K562 (cell line): ENCODE measurements at regions not wholly inside any gene's neighbourhood (a gene's known extent, or its start where the extent isn't known, plus 50 kb on each side); places are given as distances from the start of the nearest gene placed in this dataset.

ENCODE experiments used
- ATAC-seq: fragments of 200-7000 bp; cut with Tn5 transposase; 3 replicates; pipeline ENCODE4 v1.9.1; 2020; ENCODE audit warnings: moderate library complexity
- BruUV-seq: library from RNA; stranded (reverse); fragments of 400-500 nt; replicated peaks from 2 replicates; lab custom pipeline; 2021; lab: Mats Ljungman, UMichigan
- CTCF ChIA-PET: fragments of 300-600 bp; formaldehyde crosslinking; extraction: SDS; loops from one replicate; lab custom pipeline; 2021; ENCODE audit warnings: low intra/inter-chr PET ratio; lab: Yijun Ruan, JAX
- POLR2A ChIA-PET: fragments of 300-600, 350-650 bp; sonication (Branson Sonifier 250); formaldehyde crosslinking; extraction: SDS; loops from one replicate; lab custom pipeline; 2021; ENCODE audit warnings: antibody characterized with exemption, inconsistent platforms; lab: Yijun Ruan, JAX
- DNase-seq, 4 experiments: peaks; one replicate each; pipeline versions ENCODE4 v3.0.0 to v3.0.0-alpha.2; 2011 to 2018; ENCODE audit warnings: low spot score in 3 of 4, mixed read lengths in 3 of 4; ENCODE audit errors: extremely low read depth in 1 of 4
- FAIRE-seq: peaks from 2 replicates; lab custom pipeline; 2011; peaks lifted over from hg19 to GRCh38; lab: Jason Lieb, UNC
- H2AFZ ChIP-seq: 2 replicates; pipeline ENCODE4 v1.6.0; 2011; ENCODE audit warnings: low read depth, low read length, control low read depth, inconsistent platforms
- H3K27ac ChIP-seq: fragments of 200-600 bp; 3 replicates; pipeline ENCODE4 v1.8.0; 2011; ENCODE audit warnings: low read depth, mild to moderate bottlenecking, control low read depth, inconsistent platforms, low read length, moderate library complexity, mixed read lengths; ENCODE audit errors: extremely low read depth
- H3K27me3 ChIP-seq, 2 experiments: fragments of 300-600 bp in 1 of 2; 2 replicates in 1 of 2; 3 replicates in 1 of 2; pipeline versions ENCODE4 v1.6.0 to v1.8.0; 2011; ENCODE audit warnings: inconsistent platforms in 2 of 2, low read length in 2 of 2, mild to moderate bottlenecking in 1 of 2, mixed read lengths in 1 of 2, moderate library complexity in 1 of 2; ENCODE audit not compliant: control insufficient read depth in 2 of 2, insufficient read depth in 2 of 2
- H3K36me3 ChIP-seq: fragments of 300-600 bp; 3 replicates; pipeline ENCODE4 v1.8.0; 2011; ENCODE audit warnings: mild to moderate bottlenecking, low read length, inconsistent platforms; ENCODE audit not compliant: control insufficient read depth, insufficient read depth
- H3K4me1 ChIP-seq, 2 experiments: fragments of 200-600 bp in 1 of 2; replicated peaks in 1 of 2; 2 replicates in 1 of 2; 3 replicates in 1 of 2; pipeline versions ENCODE4 v1.5.1 to v1.8.0; 2011; ENCODE audit warnings: inconsistent platforms in 2 of 2, low read length in 2 of 2, mild to moderate bottlenecking in 1 of 2, mixed read lengths in 1 of 2, moderate library complexity in 1 of 2; ENCODE audit not compliant: control insufficient read depth in 2 of 2, insufficient read depth in 2 of 2
- H3K4me2 ChIP-seq: 2 replicates; pipeline ENCODE4 v1.6.1; 2011; ENCODE audit warnings: low read length, control low read depth, inconsistent platforms, mixed read lengths; ENCODE audit not compliant: insufficient read depth
- H3K4me3 ChIP-seq: fragments of 200-600 bp; sonication (generic), shearing (Covaris generic); 2 replicates; pipeline ENCODE4 v1.5.1; 2016; ENCODE audit warnings: control low read depth, inconsistent platforms
- H3K79me2 ChIP-seq: fragments of 200-600 bp; 3 replicates; pipeline ENCODE4 v1.8.0; 2011; ENCODE audit warnings: low read length, inconsistent platforms; ENCODE audit not compliant: control insufficient read depth, insufficient read depth
- H3K9ac ChIP-seq, 2 experiments: 2 replicates each; pipeline versions ENCODE4 v1.6.0 to v1.6.1; 2011; ENCODE audit warnings: low read depth in 2 of 2, low read length in 2 of 2, control low read depth in 1 of 2, inconsistent platforms in 1 of 2, mild to moderate bottlenecking in 1 of 2, mixed read lengths in 1 of 2; ENCODE audit not compliant: insufficient read depth in 1 of 2
- H3K9me1 ChIP-seq: one replicate; pipeline ENCODE4 v1.6.0; 2011; ENCODE audit warnings: inconsistent platforms, mild to moderate bottlenecking, low read length, moderate library complexity; ENCODE audit not compliant: control insufficient read depth, insufficient read depth
- H3K9me3 ChIP-seq: replicated peaks from 2 replicates; pipeline ENCODE4 v1.5.1; 2011; ENCODE audit warnings: low read depth, low read length, inconsistent platforms; ENCODE audit not compliant: control insufficient read depth, insufficient read depth
- H4K20me1 ChIP-seq: replicated peaks from 2 replicates; pipeline ENCODE4 v1.6.1; 2011; ENCODE audit warnings: low read length, inconsistent platforms, mixed read lengths; ENCODE audit not compliant: control insufficient read depth, insufficient read depth
- MEF2A ChIP-seq: IDR thresholded peaks from 2 replicates; pipeline ENCODE4 v1.6.1; 2011; ENCODE audit warnings: low read depth, mild to moderate bottlenecking, low read length, moderate library complexity; ENCODE audit not compliant: control insufficient read depth
- RBM14 ChIP-seq: fragments of 200-400 bp; formaldehyde crosslinking; IDR thresholded peaks from 2 replicates; pipeline ENCODE4 v1.6.1; 2018; ENCODE audit warnings: low read depth, mild to moderate bottlenecking, low read length, moderate library complexity, borderline replicate concordance; ENCODE audit not compliant: insufficient read depth
- SETDB1 ChIP-seq: IDR thresholded peaks from one replicate; pipeline ENCODE4 v1.6.1; 2012; ENCODE audit warnings: low read length, control low read depth, inconsistent platforms
- SMC3 ChIP-seq: conservative IDR thresholded peaks from 2 replicates; pipeline ENCODE4 v1.6.1; 2011; ENCODE audit warnings: low read depth, low read length, improper control_type of control experiment; ENCODE audit not compliant: insufficient read depth
- ZC3H11A ChIP-seq: IDR thresholded peaks from 2 replicates; pipeline ENCODE4 v1.6.1; 2012; ENCODE audit warnings: low read depth, low read length, improper control_type of control experiment
- ZHX1 ChIP-seq: fragments of 150-350 bp; conservative IDR thresholded peaks from 2 replicates; pipeline ENCODE4 v1.6.1; 2014; ENCODE audit warnings: low read length
- ZNF232 ChIP-seq: sonication (generic); formaldehyde crosslinking; IDR thresholded peaks from 2 replicates; pipeline ENCODE4 v1.8.0; 2022; ENCODE audit warnings: mild to moderate bottlenecking, missing genetic modification reagents
- ZNF280A ChIP-seq: fragments of 450-650 bp; IDR thresholded peaks from 2 replicates; pipeline ENCODE4 v1.6.1; 2018; ENCODE audit warnings: mild to moderate bottlenecking, low read depth; ENCODE audit not compliant: partially characterized antibody
- ZNF79 ChIP-seq: fragments of 250-450 bp; sonication (Bioruptor Pico); IDR thresholded peaks from 2 replicates; pipeline ENCODE4 v1.4.0; 2020; ENCODE audit warnings: low read depth, mild to moderate bottlenecking, moderate library complexity
- whole genome bisulfite sequencing: fragments of 100-300 bp; shearing (Covaris generic); methylation state at CpG from one replicate; pipeline ENCODE4 v1.1.6; 2016; ENCODE audit warnings: low coverage, mixed read lengths; ENCODE audit not compliant: insufficient coverage; ENCODE audit errors: missing lambda C conversion rate; 5-methylcytosine and 5-hydroxymethylcytosine counted together
- in situ Hi-C: fragments of 300-500 bp; cut with MboI; formaldehyde crosslinking; loops from 4 replicates; pipeline ENCODE4 v1.15.0; 2018; ENCODE audit warnings: inconsistent platforms, mixed read lengths
- intact Hi-C: fragments of 100-400 bp; cut with micrococcal nuclease; formaldehyde crosslinking; loops from 2 replicates; pipeline ENCODE4 v1.14.2; 2022

DNA sequence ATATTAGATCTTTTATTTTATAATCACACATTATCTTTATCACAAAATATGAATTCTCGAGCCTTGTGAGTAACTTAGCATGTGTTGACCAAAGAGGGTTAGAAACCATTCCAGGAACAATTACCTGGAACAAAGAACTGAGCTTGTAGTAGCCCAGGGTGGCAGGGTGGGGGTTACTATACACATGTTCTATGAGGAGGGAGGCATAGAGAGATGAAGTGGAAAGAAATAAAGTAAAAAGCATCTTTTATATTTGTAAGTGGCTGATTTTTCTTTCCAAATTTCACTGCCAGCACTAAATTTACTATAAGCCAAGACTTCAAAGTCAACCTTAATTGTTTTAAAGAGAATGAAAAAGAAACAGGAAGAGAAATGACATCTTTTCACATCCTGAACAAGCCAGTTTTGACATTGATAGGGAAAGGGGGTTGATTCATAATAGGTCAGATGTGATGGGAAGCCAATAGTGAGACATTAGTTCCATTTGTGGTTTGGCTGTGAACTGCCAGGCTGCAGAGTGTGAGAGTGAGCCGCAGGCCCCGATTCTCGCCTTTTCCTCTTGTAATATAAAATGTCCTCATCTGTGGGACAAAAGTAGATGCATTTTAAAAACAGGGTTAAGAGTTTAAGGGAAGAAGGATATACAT lies 52.7 kb upstream of the MYB start:
- in situ Hi-C loops (no loop called here), intact Hi-C loops (no loop called here)
- ChIA-PET CTCF (no interaction called here), POLR2A (interaction anchor here (0.8 to 2.0 kb wide), 3 partner anchors 23 to 290 kb away, joined by 3 to 4 read pairs (median 3); no protein-coding TSS in a partner anchor)
- no peak for TF ChIP-seq ZNF280A
- TF ChIP-seq ZHX1 = no peak
- no peak for TF ChIP-seq SMC3
- TF ChIP-seq ZNF232 (CRISPR knock-in tag) = no peak
- TF ChIP-seq SETDB1 = no peak
- TF ChIP-seq MEF2A = no peak
- no peak for TF ChIP-seq RBM14
- no peak for TF ChIP-seq ZC3H11A
- no peak for TF ChIP-seq ZNF79 (CRISPR knock-in tag)
- Histone ChIP-seq H3K9me3 (no peaks in the 10 kb centered on the region), H3K27me3 (no peaks in the 10 kb centered on the region), H3K9me1 (no peaks in the 10 kb centered on the region), H3K4me1 (peaks cover 4 to 13% of the 10 kb centered on the region in 2 experiments; a peak in 4 of 5 replicates), H3K79me2 (no peaks in the 10 kb centered on the region), H3K27ac (no peak overlapping the region), H3K36me3 (no peaks in the 10 kb centered on the region), H3K4me2 (no peak overlapping the region), H2AFZ (peak overlapping the region; percentile 90), H3K4me3 (no peak overlapping the region), H3K9ac (no peak overlapping the region), H4K20me1 (no peaks in the 10 kb centered on the region)
- ATAC-seq = no peak
- FAIRE-seq = no peak
- 74% methylated on average over 4 of the region's 4 CpGs for WGBS
- BruUV-seq = no TSS peak
- no peak for DNase-seq
